ENCODE measurements at regions not wholly inside any gene's neighbourhood (a gene's known extent, or its start where the extent isn't known, plus 50 kb on each side); places are given as distances from the start of the nearest gene placed in this dataset.
"Not testable (repeated sequence)": the region's sequence is repeated elsewhere in the genome, so short reads cannot be mapped to it uniquely, and the experiment has no call there.

DNA sequence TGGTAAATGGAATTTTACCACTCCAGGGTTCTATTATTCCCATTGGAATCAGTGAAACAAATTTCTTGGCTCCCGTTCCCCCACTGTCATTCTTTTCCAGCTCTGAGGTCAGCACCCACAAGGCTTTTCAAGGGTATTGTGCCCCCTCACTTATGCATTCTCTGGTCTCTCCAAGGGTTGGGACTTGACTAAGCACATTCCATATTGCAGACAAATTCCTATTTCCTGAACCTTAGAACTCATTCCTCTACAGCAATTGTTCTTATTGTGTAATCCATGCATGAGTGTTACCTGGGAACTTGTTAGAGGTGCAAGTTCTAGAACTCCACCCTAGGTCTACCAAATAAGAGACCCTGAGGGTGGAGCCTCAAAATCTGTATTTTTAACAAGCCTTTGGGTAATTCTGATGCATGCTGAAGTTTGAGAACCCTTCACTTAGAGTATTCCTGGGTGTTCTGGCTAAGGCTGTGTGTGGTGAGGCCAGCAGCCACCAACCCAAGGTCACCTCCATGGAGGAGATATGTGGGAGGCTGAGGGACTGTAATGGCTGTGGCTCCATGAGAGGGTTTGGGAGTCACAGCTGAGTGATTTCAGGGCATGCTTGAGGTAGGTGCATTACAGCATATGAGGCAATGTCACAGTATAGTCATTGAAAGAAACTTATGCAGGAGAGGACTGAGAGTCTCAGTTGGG, 150.9 kb downstream of the TTC6 start:
- TF ChIP-seq, protein P1, sequence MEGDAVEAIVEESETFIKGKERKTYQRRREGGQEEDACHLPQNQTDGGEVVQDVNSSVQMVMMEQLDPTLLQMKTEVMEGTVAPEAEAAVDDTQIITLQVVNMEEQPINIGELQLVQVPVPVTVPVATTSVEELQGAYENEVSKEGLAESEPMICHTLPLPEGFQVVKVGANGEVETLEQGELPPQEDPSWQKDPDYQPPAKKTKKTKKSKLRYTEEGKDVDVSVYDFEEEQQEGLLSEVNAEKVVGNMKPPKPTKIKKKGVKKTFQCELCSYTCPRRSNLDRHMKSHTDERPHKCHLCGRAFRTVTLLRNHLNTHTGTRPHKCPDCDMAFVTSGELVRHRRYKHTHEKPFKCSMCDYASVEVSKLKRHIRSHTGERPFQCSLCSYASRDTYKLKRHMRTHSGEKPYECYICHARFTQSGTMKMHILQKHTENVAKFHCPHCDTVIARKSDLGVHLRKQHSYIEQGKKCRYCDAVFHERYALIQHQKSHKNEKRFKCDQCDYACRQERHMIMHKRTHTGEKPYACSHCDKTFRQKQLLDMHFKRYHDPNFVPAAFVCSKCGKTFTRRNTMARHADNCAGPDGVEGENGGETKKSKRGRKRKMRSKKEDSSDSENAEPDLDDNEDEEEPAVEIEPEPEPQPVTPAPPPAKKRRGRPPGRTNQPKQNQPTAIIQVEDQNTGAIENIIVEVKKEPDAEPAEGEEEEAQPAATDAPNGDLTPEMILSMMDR (IDR thresholded peaks at IDR 0.05) = no peak
- no peaks in the 10 kb centered on the region for H3K4me1 Mint-ChIP-seq (ENCODE audit: low read depth)
- peaks cover 1% of the 10 kb centered on the region for H3K27me3 Mint-ChIP-seq (ENCODE audit: insufficient read depth)
- H3K9me3 Mint-ChIP-seq = no peaks in the 10 kb centered on the region
- DNase-seq = no peak
- H3K36me3 Mint-ChIP-seq (ENCODE audit: low read depth) = no peaks in the 10 kb centered on the region
- H3K27ac Mint-ChIP-seq = no peak overlapping the region
- no peak overlapping the region for H3K4me3 Mint-ChIP-seq

DNA sequence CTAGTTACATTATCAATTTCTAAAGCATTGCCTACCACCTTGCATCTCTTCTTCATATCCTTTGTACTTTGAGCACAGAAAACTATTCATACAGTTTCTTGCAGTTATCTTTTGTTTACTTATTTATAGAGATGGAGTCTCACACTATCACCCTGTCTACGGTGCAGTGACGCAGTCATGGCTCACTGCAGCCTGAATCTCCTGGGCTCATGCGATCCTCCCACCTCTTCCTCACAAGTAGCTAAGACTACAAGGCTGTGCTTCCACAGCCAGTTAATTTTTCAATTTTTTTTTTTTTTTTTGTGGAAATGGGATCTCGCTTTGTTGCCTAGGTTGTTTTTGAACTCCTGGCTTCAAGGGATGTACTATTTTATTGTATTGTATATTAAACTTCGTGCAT, 158.0 kb downstream of the TTC6 start:
- TF ChIP-seq, protein P1 (IDR thresholded peaks at IDR 0.05) = no peak
- Mint-ChIP-seq H3K27me3 (ENCODE audit: insufficient read depth) (0 out of 2 replicates have a peak, but pooled peaks cover 1% of the 10 kb centered on the region), H3K36me3 (ENCODE audit: low read depth) (no peaks in the 10 kb centered on the region), H3K4me3 (no peak overlapping the region), H3K4me1 (ENCODE audit: low read depth) (no peaks in the 10 kb centered on the region), H3K27ac (no peak overlapping the region), H3K9me3 (no peaks in the 10 kb centered on the region)
- DNase-seq = no peak

DNA sequence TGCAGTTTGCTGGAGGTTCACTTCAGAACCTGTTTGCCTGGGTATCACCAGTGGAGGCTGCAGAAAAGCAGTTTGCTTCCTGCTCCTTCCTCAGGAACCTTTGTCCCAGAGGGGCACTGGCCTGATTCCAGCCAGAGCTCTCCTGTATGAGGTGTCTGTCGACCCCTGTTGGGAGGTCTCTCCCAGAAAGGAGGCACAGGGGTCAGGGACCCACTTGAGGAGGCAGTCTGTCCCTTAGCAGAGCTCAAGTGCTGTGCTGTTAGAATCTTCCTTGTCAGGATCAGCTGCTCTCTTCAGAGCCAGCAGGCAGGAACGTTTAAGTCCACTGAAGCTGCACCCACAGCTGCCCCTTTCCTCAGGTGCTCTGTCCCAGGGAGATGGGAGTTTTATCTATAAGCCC, 164.8 kb downstream of the TTC6 start:
- H3K36me3 Mint-ChIP-seq (ENCODE audit: low read depth); H3K4me1 Mint-ChIP-seq (ENCODE audit: low read depth); H3K4me3 Mint-ChIP-seq; H3K27ac Mint-ChIP-seq; H3K9me3 Mint-ChIP-seq; H3K27me3 Mint-ChIP-seq (ENCODE audit: insufficient read depth); DNase-seq: not testable (repeated sequence)

DNA sequence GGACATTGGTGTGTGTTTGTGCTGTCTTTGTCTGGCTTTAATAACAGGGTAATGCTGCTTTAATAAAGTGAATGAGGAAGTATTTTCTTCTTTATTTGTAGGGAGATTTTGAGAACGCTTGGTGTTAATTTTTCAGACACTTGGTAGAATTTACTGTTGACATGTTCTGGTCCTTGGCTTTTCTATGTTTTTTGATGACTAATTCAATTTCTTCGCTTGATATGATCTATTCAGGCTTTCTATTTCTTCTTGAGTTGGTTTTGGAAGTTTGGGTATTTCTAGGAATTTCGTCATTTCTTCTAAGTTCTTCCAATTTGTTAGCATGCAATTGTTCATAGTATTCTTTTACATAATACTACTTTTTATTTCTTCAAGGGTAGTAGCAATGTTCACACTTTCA, 167.8 kb downstream of the TTC6 start:
- H3K36me3 Mint-ChIP-seq (ENCODE audit: low read depth) = peaks cover 5% of the 10 kb centered on the region; the same call in 1 of the 2 replicates
- TF ChIP-seq, protein P1 (IDR thresholded peaks at IDR 0.05) = no peak
- H3K27ac Mint-ChIP-seq = no peak overlapping the region
- H3K4me1 Mint-ChIP-seq (ENCODE audit: low read depth) = no peaks in the 10 kb centered on the region
- DNase-seq = no peak
- no peak overlapping the region; the same call in 1 of the 2 replicates for H3K4me3 Mint-ChIP-seq
- H3K27me3 Mint-ChIP-seq (ENCODE audit: insufficient read depth) = peaks cover 2% of the 10 kb centered on the region; the same call in 1 of the 2 replicates
- H3K9me3 Mint-ChIP-seq = peaks cover 9% of the 10 kb centered on the region; the same call in 1 of the 2 replicates

DNA sequence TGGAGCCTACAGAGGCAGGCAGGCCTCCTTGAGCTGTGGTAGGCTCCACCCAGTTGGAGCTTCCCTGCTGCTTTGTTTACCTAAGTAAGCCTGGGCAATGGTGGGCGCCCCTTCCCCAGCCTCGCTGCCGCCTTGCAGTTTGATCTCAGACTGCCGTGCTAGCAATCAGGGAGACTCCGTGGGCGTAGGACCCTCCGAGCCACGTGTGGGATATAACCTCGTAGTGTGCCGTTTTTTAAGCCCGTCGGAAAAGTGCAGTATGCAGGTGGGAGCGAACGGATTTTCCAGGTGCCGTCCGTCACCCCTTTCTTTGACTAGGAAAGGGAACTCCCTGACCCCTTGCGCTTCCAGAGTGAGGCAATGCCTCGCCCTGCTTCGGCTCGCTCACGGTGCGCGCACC, 176.9 kb downstream of the TTC6 start:
- H3K27me3 Mint-ChIP-seq (ENCODE audit: insufficient read depth); H3K9me3 Mint-ChIP-seq; H3K4me1 Mint-ChIP-seq (ENCODE audit: low read depth); DNase-seq; H3K27ac Mint-ChIP-seq; H3K4me3 Mint-ChIP-seq; H3K36me3 Mint-ChIP-seq (ENCODE audit: low read depth): not testable (repeated sequence)

DNA sequence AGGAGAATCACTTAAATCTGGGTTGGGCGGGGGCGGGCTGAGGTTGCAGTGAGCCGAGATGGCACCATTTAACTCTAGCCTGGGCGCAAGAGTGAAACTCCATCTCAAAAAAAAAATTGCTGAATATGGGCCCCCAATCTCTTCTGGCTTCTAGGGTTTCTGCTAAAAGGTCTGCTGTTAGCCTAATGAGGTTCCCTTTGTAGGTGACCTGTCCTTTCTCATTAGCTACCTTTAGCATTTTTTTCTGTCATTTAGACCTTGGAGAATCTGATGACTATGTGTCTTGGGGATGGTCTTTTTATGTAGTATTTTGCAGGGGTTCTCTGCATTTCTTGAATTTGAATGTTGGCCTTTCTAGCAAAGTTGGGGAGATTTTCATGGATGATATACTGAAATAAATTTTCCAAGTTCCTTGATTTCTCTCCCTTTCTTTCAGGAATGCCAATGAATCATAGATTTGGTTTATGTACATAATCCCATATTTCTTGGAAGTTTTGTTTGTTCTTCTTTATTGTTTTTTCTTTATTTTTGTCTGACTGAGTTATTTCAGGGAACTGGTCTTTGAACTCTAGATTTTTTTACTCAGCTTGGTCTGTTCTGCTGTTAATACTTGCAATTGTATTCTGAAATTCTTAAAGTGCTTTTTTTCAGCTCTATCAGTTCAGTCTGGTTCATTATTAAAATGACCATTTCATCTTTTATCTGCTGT, 181.5 kb downstream of the TTC6 start:
- no peaks in the 10 kb centered on the region for H3K4me1 Mint-ChIP-seq (ENCODE audit: low read depth)
- H3K9me3 Mint-ChIP-seq = peaks cover 3% of the 10 kb centered on the region; the same call in 1 of the 2 replicates
- DNase-seq = no peak
- no peak overlapping the region for H3K4me3 Mint-ChIP-seq
- peaks cover 3% of the 10 kb centered on the region; the same call in 1 of the 2 replicates for H3K27me3 Mint-ChIP-seq (ENCODE audit: insufficient read depth)
- H3K27ac Mint-ChIP-seq = no peak overlapping the region
- H3K36me3 Mint-ChIP-seq (ENCODE audit: low read depth) = no peaks in the 10 kb centered on the region
- TF ChIP-seq, protein P1 (IDR thresholded peaks at IDR 0.05) = no peak
